Lung microvascular endothelial cell (primary cell): ENCODE measurements at regions not wholly inside any gene's neighbourhood (a gene's known extent, or its start where the extent isn't known, plus 50 kb on each side); places are given as distances from the start of the nearest gene placed in this dataset.

ENCODE experiments used
- DNase-seq, 2 donors: peaks; one replicate each; pipeline versions ENCODE4 v3.0.0 to v3.0.0-alpha.2; 2010; ENCODE audit warnings: low read depth in 2 of 2

DNA sequence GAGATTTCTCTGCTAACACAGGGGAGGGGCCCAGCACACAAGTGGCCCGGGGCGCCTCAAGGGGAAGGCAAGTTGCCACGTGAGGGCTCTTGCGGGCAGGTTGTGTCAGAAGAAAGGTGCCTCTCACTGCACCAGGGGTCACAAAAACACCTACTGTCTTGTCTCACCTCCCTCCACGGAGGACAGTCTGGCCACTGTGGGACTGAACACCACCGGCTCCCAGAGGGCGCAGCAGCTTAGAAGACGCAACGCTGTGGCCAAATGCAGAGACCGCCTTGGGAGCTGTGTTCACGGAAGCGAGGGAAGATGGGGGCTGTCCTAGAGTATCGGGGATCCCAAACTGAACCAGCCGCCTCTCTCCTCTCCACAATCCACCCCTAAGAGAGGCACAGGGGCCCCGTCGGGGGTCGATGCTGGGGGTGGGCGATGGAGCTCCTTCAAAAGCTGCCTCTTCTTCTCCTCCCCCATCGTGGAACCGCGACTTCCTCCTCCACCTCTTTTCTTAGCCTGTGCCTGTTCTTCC lies 177.5 kb downstream of the FOXO1 start:
- DNase-seq, result no peak

DNA sequence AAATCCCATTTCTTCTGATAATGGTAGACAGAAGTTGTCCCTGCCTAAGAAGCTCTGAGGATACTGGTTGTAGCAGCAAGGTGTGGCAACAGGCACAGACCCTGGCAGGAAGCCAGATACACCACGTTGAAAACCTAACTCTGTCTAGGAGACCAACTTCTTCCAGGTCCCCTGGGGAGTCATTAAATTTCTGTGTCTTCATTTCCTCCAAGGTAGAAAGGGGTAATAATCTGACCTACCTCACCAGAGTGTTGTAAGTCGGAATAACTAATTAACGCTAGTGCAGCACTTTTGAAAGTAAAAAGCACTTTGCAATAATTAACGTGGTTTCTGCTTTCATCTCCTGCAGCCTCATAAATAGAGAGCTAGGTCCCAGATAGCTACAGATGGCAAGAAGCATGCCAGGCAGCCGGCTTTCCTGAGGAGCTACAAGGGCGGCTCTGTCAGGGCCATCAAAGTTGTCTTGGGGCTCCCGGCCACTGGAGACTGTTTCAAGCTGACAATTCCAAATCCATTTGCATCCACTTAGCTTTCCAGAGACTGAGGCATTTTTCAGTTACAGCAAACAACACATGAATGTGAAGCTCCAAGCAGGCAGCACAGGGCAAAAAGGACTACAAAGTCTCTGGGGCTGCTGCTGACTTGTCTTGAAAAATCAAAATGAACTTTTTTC lies 176.2 kb downstream of the FOXO1 start:
- DNase-seq, result no peak

DNA sequence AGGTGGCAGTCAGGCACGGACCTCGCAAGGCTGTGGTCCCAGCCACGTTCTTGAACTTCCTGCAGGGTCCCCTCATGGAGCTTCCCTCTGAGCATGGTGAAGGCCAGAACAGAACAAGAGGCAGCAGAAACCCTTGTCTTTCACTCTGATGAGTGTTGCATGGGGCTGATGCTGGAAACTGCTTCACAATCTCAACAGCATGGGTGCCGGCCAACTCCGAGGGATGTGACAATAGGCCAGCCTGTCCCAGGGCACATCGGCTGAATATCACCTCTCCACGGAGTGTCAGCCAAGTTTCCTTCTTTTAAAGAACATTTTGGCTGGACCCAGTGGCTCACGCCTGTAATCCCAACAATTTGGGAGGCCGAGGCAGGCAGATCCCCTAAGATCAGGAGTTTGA lies 173.9 kb downstream of the FOXO1 start:
- DNase-seq, result no peak

DNA sequence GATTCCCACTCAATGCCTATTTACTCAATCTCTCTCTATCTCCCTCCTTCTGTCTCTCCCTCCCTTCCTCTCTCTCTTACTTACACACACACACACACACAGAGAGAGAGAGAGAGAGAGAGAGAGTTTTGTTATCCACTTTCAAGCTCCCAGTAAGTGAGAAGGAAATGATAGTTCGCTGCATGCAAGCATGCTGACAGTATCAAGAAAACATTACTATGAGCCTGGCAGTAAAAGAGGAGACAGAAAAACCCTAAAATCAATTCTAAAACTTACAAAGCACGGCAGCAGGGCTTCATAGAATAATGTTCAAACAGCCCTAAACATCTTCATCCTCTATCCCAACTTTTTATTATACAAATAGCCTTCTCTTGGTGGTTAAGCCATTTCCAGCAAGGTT lies 171.9 kb downstream of the FOXO1 start:
- peak in 1 of 2 donors; percentile 16 for DNase-seq

DNA sequence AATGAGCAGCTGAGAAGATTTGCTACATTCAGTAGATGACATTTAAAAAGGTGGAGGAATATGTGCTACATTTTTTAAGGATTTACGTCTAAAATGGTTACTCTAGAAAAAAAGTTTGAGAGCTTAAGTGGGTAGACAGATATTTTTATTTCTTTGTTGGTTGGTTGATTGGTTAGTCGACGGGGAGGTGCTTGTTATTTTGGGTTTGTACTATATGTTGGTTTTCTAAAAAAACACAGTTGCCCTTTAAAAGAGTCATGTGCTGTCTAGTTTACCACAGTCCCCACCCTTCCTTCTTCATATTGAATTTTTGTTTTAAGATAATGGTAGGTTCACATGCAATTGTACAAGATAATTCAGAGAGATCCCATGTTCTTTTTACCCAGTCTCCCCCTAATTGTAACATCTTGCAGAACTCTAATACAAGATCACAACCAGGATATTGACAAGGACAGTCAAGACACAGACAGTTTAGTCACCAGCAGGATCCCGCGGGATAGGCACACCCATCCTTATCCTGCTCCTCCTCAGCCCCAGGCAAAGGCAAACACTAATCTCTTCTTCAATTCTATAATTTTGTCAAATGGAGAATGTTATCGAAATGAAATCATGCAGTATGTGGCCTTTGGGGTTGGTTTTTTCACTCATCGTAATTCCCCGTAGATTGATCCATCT lies 171.4 kb downstream of the FOXO1 start:
- DNase-seq, result no peak

DNA sequence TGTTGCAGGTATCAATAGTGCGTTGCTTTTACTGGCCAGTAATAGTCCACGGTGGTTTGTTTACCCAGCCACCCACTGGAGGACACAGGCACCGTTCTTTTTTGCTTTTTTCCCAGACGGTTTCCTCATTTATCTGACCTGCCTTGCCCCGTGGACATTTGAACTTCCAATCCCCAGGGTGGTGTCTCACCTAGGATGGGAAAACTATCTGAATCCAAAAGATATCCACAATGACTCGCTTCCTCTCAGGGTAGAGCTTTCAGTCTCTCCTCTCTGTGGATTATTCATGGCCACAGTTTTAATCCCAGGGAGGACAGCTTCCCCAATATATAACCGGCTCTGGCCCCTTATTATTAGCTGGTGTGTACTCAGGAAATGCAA lies 170.8 kb downstream of the FOXO1 start:
- DNase-seq, result peak; percentile 29 to 65

DNA sequence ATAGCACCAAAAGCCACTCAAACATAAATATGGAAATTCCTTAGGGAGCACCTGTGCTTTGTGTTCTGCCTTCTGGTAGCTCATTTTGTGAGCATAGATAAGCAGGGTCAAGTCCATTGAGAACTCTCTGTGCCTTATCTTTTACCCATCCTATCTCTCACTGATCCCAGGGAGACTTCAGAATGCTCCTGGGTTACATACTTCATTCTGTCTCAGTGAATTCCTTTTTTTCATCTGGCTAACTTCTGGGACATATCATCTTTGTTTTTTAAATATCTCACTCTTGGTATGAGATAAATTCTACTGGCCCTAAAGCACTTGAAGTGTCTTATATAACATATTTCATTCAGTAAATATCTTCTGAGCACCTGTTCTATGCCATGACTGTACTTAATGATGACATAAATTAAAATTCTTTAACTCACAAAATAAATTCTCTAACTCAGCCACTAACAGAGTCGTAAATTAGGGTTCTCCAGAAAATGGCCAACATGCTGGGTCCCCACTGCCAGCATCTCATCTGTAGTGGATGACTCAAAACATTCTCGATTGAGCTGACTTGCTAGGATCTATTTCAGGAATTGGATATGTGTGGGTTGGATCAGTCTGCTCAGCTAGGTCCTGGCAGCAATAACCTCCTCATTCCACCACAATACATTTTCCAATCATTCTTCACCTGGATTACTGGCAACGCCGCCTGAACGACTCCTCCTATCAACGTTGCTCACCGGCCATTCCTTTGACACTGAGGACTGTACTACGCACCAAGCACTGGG lies 170.2 kb downstream of the FOXO1 start:
- DNase-seq, result no peak

DNA sequence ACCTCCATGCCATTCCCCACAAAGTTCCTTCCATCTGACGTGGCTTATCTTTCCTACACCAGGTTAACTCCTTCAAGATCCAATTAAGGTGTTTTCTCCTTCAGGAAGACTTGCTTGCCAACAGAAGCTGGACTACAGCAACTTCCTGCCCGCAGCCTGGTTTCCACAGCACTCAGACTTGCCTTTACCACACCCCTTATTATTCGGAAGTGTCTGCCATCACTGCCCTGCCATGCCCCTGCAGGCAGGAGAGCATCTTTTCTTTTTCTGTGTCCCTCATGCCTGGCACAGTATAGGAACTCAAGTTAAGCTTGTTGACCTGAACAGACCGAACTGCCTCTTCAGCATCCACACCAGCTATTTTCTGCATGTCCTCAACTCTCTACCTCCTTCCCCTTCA lies 168.0 kb downstream of the FOXO1 start:
- no peak for DNase-seq

DNA sequence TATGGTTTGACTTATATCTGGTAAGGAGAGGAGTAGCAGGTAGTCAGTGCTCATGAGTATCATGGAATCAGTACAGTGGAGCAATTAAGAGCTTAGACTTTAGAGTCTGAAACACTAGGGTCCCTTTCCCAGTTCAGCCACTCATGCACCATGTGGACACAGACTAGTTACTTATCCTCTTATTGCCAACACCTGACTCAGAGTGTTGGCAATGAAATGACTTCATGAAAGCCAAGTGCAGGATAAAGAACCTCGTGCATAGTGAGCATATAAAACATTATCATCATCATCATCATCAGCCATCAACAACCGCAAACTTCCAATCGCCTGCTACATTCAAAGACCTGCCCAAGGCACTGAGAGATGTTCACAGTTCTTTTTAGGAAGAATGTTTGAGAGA lies 164.2 kb downstream of the FOXO1 start:
- DNase-seq, result no peak

DNA sequence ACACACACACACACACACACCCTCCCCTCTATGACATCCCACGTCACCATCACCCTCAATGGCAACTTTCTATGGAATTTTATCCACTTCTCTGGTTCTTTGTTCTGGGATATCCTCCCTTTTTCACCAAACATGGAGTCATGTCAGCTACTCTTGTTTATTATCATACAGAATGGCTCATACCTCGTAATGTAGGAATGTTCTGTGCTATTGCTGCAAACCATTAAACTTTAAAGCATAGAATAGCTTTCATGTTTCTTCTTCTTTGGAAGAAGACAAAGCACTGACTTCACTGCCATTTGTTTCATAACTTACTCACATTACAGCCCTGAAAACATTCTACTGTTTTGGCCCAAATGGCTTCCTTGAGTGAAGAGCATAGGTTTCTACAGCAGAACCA lies 163.4 kb downstream of the FOXO1 start:
- no peak for DNase-seq

DNA sequence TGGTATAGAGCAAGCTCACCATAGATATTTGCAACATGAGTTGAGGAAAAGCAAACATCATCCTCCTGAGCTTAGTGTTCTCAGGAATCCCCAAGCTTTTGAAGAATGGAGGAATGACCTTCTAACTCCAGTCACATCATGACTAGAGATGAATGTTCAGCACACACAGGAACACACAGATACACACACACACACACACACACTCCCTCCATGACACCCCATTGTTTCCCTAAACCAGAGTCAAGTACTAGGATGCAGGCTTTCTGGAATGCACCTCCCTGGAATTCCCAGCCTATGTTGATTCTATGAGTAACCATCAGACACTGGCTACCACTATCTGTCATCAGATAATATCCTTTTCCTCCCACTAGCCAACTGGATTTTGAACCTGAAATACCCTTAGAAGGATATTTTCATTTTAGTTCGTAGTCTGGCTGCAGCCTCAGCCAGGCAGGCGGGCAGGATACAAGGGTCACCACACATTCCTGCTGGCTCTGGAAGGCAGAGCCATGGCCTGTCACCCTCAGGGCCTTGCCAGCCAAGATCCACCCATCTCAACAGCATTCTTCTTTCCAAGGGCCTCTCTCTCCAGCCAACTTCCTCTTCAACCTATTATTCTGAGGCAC lies 162.4 kb downstream of the FOXO1 start:
- peak; percentile 99 for DNase-seq

DNA sequence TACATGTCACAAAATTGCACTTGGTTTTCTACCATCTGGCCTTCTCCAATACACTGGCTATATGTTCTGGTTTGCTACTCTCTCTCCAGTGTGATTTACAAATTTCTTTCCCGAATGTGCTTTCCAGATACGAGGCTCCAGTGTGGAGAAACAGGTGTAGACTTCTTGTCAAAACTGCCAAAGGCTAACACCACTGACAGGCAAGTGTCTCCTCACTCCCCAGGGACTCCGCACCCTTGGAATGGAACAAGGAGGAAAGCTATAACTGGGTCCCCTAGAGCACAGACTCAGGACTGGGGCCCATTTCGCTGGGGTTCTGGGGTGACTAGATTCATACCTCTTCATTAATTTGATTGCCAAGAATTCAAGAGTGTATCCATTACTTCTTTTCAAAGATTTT lies 161.8 kb downstream of the FOXO1 start:
- DNase-seq, result no peak

DNA sequence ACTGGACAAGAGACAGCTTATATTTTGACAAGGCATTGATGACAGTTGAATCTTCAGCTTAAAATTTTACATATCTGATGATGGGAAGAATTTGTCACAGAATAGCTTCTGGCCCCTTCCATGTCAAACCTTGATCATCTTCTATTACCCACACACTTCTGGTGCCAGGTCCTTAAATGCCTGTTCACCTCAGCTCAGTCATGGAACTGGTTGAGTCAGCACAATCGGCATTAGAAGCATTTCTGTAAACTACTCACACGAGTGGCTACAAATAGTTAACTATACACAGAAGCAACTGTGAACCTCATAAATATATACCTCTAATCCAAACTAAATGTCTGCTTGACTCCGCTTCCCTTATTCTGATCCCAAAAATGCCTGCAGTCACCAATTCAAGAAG lies 161.2 kb downstream of the FOXO1 start:
- DNase-seq, result no peak
